NCI-H2196 treated with DMSO at 0.1 percent for 48 hours (cell line): ENCODE measurements at regions not wholly inside any gene's neighbourhood (a gene's known extent, or its start where the extent isn't known, plus 50 kb on each side); places are given as distances from the start of the nearest gene placed in this dataset.

Source experiments
- DNase-seq: peaks from one replicate; lab custom pipeline; 2025; ENCODE audit not compliant: unreplicated experiment; lab: John Stamatoyannopoulos, UW

- no peak for DNase-seq
Measured at GRCh38 chr19:30879736-30880135, 469.5 kb downstream of the TSHZ3 start.

DNA sequence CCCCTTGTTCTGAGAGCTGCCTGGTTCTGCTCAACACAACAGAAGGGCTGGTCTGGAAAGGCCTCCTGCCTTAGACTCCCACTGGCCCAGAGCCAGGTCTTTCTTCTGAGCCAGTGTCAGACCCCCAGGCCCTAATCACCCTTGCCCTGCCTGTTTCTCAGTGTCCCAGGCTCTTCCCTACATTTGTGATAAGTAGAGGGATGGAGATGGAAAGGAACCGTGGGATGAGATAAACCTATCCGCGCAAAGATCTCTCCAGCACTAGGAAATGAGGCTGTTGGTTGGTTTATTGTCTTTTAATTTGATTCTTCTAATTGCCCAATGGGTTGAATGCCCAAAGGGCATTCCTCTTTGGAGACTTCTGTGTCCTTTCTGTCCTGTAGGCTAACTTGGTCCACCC lies 470.0 kb downstream of the TSHZ3 start:
- no peak for DNase-seq

GRCh38 chr19:30878495-30878894 lies 470.7 kb downstream of the TSHZ3 start:
- DNase-seq, result no peak

DNA sequence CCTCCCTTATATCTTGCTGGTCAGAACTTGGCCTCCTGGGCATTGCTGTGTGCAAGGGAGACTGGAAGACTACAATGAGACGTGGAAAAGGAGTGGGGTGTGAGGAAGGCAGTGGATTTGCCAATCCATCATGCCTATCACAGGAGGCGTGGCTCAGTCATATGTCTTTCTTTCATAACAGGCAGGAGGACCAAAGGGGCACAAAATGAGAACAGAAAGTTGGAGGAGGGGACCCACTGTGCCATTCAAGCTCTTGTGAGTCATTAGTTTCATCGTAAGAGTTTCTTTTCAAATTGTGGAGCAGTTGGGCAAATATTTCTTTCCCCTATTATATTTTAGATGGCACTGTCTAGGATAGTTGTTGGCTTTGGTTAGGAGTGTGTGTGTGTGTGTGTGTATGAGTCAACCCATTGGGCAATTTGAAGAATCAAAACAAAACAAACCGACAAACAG lies 471.5 kb downstream of the TSHZ3 start:
- no peak for DNase-seq

GRCh38 chr19:30873691-30874090 lies 475.5 kb downstream of the TSHZ3 start:
- DNase-seq, result no peak

- no peak for DNase-seq
Measured at GRCh38 chr19:30873003-30873402, 476.2 kb downstream of the TSHZ3 start.

- DNase-seq, result no peak
Measured at GRCh38 chr19:30871979-30872378, 477.3 kb downstream of the TSHZ3 start.

DNA sequence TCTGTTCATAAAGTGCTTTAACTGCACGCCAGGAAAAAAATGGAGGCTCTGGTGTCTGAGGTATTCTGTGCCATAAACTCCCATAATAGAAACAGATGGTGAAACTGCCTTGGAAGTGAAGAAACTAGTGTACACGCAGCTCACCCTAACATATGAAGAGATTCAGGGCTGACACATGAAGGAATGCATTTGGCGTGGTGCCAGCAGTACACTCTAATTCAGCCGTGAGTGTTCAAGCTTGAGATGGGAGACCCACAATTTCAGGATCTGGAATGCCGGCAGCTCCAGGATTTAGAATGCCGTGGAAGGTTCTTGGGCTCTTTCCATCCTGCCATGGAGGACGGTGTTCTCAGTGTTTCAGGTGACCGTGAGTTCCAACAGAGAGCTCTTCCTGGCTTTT lies 478.4 kb downstream of the TSHZ3 start:
- no peak for DNase-seq

GRCh38 chr19:30865511-30865910 lies 483.7 kb downstream of the TSHZ3 start:
- DNase-seq, result no peak

DNA sequence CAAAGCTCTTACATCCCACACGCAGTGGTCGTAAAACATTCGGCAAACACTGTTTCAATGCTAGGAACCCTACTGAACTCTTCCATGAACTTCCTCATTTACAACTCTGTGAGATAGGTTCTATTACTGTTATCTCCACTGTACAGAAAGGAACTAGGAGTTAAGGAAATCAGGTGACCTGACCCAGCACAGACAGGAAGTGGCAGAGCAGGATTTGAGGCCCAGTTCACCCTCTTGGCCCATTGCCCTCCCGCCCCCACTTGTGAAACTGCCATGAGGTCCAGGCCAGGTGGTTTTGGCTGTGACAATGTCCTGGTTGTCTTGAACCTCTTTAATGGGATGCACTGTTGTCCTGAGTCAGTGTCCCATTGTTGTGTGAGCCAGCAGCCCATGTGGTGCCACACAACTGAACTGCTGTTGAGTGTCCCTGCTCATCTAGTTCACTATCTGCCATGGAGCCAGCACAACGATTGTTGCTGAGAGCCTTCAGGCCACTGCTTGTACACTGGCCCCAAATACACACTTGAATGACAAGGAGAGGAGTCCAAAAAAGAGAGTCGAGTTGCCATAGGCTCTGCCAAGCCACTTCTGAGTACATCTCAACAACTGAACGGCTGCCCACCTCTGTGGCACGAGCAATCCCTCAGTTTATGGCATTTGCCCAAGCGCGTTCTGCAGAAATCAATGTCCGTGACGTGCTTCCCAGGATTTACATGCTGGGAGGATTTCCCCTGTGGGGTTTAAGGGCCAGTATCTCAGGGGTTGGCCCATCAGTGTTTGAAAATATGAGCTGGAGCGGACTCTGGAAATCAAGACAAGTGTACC lies 484.6 kb downstream of the TSHZ3 start:
- no peak for DNase-seq

DNA sequence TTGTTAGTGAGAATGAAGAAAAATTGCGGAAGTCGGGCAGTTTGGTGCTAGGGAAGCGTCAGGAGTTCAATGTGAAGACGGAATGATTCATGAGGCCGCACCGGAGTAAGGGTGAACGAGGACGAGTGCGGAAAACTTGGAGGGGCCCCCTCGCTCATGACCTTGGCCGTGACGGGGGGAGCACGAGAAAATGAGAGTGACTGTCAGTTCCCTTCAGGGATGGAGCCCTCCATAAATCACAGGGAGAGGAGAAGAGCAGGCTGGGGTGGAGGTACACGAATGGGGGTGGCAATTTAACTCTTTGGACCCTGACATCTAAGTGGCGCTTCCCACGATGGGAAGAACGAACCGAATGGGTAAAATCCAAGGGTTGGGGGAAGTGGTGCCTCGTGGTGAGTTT lies 486.4 kb downstream of the TSHZ3 start:
- no peak for DNase-seq

- no peak for DNase-seq
Measured at GRCh38 chr19:30861919-30862318, 487.3 kb downstream of the TSHZ3 start.

- DNase-seq, result no peak
Measured at GRCh38 chr19:30857966-30858490, 485.8 kb downstream of the ZNF536 start.

- DNase-seq, result no peak
Measured at GRCh38 chr19:30857388-30857787, 485.2 kb downstream of the ZNF536 start.

GRCh38 chr19:30856786-30857185 lies 484.6 kb downstream of the ZNF536 start:
- DNase-seq, result no peak

DNA sequence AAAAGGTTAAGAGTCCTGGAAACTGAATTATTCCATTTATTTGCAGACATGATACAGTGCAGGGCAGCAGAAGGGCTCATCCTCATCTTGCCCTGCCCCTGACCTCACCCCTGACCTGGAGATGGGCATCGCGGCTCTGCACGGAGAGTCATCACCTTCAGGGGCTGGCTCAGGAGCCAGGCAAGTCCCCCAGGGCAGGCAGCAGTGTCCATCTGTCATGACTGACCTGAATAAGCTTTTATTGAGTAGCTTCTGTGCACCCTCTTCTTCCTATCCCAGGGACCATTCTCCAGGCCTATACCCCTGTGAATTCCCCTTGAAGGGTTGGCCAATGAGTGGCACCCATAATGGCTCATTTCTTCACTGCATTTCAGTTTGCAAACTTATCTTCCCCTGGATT lies 484.2 kb downstream of the ZNF536 start:
- no peak for DNase-seq

GRCh38 chr19:30855442-30855841 lies 483.3 kb downstream of the ZNF536 start:
- DNase-seq, result no peak

DNA sequence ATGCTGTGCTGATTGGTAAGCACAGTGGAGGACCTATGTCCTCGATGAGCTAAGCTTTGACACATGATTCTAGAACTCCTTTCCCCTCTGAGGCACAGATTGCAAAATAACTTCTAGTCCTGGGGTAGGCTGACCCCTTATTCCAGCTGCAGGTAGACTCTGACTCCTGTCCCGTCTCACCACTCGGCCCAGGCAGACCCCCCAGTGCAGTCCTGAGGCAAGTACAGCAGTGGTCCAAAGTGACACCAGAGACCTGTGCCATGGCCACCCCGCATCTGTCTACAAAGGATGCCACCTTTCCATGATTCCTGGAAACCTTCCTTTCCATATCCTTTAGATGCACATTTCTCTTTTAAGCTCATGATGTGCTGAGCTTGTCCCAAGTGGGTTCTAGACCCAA lies 482.5 kb downstream of the ZNF536 start:
- no peak for DNase-seq

DNA sequence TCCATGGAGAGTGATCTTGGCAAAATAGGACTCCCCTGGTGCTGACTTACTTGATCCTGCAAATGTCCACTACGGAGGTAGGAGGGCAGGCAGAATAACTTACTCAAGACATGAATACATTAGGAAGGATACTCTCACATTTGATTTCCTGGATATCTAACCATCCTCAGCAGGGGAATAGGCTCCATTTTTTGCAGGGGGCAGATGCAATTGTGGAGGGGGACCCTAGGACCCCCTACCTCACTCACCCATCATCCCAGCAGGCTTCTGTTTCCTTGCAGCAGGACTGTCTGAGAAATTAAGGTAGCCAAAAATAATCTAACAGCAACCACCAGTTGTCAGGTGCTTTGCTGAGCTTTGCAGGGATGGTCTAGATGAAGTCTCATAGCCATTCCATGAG lies 482.0 kb downstream of the ZNF536 start:
- DNase-seq, result no peak

- no peak for DNase-seq
Measured at GRCh38 chr19:30853036-30853435, 480.9 kb downstream of the ZNF536 start.

DNA sequence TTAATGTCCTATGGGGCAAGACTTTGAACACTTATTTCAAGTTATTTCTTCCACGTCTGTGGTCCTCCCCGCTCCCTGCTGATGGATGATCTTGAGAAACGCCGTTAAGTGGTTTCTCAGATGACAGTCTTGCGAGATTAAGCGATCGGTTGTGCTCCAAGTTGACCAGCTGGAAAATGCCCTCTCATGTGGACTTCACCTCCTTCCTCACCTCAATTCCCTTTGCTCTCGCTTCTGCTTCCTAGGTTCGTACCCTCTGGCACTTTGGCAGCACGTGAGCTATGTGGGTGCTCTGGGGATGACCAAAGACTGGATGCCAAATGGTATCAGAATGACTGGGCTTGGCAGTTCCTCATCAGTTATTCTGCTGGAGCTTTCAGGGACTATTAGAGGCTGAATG lies 480.0 kb downstream of the ZNF536 start:
- no peak for DNase-seq

- no peak for DNase-seq
Measured at GRCh38 chr19:30851646-30852045, 479.5 kb downstream of the ZNF536 start.
